ENCODE measurements at regions not wholly inside any gene's neighbourhood (a gene's known extent, or its start where the extent isn't known, plus 50 kb on each side); places are given as distances from the start of the nearest gene placed in this dataset.

DNA sequence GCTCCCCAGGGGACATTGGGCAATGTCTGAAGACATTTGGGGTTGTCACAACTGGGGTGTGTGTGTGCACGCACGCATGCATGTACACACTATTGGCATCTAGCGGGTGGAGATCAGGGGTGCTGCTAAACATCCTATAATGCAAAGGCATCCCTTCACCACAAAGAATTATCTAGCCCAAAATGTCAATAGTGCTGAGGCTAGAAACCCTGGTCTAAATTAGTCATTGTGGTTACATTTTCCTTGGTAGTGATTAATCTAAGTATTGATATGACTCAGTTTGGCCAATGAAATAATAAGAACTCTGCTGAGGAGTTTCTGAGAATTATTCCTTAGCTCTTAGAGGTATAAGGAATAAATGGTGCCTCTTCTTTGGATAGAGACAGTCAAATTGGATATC is 200.2 kb downstream of the CLCN4 start:
- H3K9ac ChIP-seq (ENCODE audit: low read depth in 1 of 2, low read length in 2 of 2): no peak overlapping the region
- no peak for TF ChIP-seq GABPA (IDR thresholded peaks at IDR 0.05 in 1 of 2, conservative IDR thresholded peaks at IDR 0.05 in 1 of 2)
- TF ChIP-seq, protein P1, sequence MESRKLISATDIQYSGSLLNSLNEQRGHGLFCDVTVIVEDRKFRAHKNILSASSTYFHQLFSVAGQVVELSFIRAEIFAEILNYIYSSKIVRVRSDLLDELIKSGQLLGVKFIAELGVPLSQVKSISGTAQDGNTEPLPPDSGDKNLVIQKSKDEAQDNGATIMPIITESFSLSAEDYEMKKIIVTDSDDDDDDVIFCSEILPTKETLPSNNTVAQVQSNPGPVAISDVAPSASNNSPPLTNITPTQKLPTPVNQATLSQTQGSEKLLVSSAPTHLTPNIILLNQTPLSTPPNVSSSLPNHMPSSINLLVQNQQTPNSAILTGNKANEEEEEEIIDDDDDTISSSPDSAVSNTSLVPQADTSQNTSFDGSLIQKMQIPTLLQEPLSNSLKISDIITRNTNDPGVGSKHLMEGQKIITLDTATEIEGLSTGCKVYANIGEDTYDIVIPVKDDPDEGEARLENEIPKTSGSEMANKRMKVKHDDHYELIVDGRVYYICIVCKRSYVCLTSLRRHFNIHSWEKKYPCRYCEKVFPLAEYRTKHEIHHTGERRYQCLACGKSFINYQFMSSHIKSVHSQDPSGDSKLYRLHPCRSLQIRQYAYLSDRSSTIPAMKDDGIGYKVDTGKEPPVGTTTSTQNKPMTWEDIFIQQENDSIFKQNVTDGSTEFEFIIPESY (IDR thresholded peaks at IDR 0.05): no peak
- no peak for TF ChIP-seq RAD21 (IDR thresholded peaks at IDR 0.05)
- TF ChIP-seq, protein P2, sequence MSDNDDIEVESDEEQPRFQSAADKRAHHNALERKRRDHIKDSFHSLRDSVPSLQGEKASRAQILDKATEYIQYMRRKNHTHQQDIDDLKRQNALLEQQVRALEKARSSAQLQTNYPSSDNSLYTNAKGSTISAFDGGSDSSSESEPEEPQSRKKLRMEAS (IDR thresholded peaks at IDR 0.05): no peak
- no peak for TF ChIP-seq RXRA (IDR thresholded peaks at IDR 0.05)
- no peak for TF ChIP-seq FOXA1 (IDR thresholded peaks at IDR 0.05)
- no peak for TF ChIP-seq FOXA2 (IDR thresholded peaks at IDR 0.05)
- TF ChIP-seq, protein P3, sequence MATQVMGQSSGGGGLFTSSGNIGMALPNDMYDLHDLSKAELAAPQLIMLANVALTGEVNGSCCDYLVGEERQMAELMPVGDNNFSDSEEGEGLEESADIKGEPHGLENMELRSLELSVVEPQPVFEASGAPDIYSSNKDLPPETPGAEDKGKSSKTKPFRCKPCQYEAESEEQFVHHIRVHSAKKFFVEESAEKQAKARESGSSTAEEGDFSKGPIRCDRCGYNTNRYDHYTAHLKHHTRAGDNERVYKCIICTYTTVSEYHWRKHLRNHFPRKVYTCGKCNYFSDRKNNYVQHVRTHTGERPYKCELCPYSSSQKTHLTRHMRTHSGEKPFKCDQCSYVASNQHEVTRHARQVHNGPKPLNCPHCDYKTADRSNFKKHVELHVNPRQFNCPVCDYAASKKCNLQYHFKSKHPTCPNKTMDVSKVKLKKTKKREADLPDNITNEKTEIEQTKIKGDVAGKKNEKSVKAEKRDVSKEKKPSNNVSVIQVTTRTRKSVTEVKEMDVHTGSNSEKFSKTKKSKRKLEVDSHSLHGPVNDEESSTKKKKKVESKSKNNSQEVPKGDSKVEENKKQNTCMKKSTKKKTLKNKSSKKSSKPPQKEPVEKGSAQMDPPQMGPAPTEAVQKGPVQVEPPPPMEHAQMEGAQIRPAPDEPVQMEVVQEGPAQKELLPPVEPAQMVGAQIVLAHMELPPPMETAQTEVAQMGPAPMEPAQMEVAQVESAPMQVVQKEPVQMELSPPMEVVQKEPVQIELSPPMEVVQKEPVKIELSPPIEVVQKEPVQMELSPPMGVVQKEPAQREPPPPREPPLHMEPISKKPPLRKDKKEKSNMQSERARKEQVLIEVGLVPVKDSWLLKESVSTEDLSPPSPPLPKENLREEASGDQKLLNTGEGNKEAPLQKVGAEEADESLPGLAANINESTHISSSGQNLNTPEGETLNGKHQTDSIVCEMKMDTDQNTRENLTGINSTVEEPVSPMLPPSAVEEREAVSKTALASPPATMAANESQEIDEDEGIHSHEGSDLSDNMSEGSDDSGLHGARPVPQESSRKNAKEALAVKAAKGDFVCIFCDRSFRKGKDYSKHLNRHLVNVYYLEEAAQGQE (IDR thresholded peaks at IDR 0.05): no peak
- TF ChIP-seq, protein P4, sequence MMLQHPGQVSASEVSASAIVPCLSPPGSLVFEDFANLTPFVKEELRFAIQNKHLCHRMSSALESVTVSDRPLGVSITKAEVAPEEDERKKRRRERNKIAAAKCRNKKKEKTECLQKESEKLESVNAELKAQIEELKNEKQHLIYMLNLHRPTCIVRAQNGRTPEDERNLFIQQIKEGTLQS (IDR thresholded peaks at IDR 0.05): no peak
- TF ChIP-seq TAF1 (conservative IDR thresholded peaks at IDR 0.05): no peak
- TF ChIP-seq NR2F2 (IDR thresholded peaks at IDR 0.05): no peak
- TF ChIP-seq, protein P5, sequence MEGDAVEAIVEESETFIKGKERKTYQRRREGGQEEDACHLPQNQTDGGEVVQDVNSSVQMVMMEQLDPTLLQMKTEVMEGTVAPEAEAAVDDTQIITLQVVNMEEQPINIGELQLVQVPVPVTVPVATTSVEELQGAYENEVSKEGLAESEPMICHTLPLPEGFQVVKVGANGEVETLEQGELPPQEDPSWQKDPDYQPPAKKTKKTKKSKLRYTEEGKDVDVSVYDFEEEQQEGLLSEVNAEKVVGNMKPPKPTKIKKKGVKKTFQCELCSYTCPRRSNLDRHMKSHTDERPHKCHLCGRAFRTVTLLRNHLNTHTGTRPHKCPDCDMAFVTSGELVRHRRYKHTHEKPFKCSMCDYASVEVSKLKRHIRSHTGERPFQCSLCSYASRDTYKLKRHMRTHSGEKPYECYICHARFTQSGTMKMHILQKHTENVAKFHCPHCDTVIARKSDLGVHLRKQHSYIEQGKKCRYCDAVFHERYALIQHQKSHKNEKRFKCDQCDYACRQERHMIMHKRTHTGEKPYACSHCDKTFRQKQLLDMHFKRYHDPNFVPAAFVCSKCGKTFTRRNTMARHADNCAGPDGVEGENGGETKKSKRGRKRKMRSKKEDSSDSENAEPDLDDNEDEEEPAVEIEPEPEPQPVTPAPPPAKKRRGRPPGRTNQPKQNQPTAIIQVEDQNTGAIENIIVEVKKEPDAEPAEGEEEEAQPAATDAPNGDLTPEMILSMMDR (IDR thresholded peaks at IDR 0.05; ENCODE audit: low read depth, low read length, missing input control): no peak
- no peak for TF ChIP-seq HNF4A (conservative IDR thresholded peaks at IDR 0.05)
- no peak for TF ChIP-seq JUND (IDR thresholded peaks at IDR 0.05)
- no peak for TF ChIP-seq HNF4G (IDR thresholded peaks at IDR 0.05)
- no peak overlapping the region for H3K4me3 ChIP-seq (ENCODE audit: low read depth in 1 of 3, low read length in 3 of 3)
- no peaks in the 10 kb centered on the region for H3K9me3 ChIP-seq (ENCODE audit: control insufficient read depth in 4 of 4, low read length in 3 of 4)
- 93% methylated on average over 3 of the region's 3 CpGs for WGBS
- no peaks in the 10 kb centered on the region for H3K4me1 ChIP-seq (ENCODE audit: control insufficient read depth in 4 of 4, insufficient read depth in 4 of 4, low read length in 3 of 4)
- no peaks in the 10 kb centered on the region for H3K36me3 ChIP-seq (ENCODE audit: control insufficient read depth in 4 of 4, insufficient read depth in 3 of 4, low read depth in 1 of 4, low read length in 3 of 4)
- no peak for DNase-seq (ENCODE audit: low spot score)
- no peaks in the 10 kb centered on the region for H3K27me3 ChIP-seq (ENCODE audit: control insufficient read depth in 4 of 4, insufficient read depth in 4 of 4, low read length in 3 of 4)
- H3K27ac ChIP-seq (ENCODE audit: low read depth in 1 of 2, low read length in 2 of 2): no peak overlapping the region

DNA sequence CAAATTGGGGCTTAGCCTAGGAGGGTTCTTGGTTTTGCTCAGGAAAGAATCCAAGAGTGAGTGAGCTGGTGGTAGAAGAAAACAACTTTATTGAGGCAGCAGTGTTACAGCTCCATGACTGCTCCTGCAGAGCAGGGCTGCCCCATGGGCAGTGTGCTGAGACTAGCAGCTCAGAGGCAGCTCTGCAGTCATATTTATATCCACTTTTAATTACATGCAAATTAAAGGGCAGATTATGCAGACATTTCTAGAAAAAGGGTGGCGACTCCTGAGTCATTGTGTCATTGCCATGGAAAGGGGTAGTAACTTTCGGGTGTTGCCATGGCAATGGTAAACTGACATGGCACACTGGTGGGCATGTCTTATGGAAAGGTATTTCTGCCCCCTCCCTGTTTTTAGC is 202.2 kb downstream of the CLCN4 start:
- Histone ChIP-seq H3K27ac (ENCODE audit: low read depth in 1 of 2, low read length in 2 of 2) (no peak overlapping the region), H3K9me3 (ENCODE audit: control insufficient read depth in 4 of 4, low read length in 3 of 4) (no peaks in the 10 kb centered on the region), H3K4me3 (ENCODE audit: low read depth in 1 of 3, low read length in 3 of 3) (no peak overlapping the region), H3K4me1 (ENCODE audit: control insufficient read depth in 4 of 4, insufficient read depth in 4 of 4, low read length in 3 of 4) (no peaks in the 10 kb centered on the region), H3K9ac (ENCODE audit: low read depth in 1 of 2, low read length in 2 of 2) (no peak overlapping the region), H3K36me3 (ENCODE audit: control insufficient read depth in 4 of 4, insufficient read depth in 3 of 4, low read depth in 1 of 4, low read length in 3 of 4) (no peaks in the 10 kb centered on the region), H3K27me3 (ENCODE audit: control insufficient read depth in 4 of 4, insufficient read depth in 4 of 4, low read length in 3 of 4) (no peaks in the 10 kb centered on the region)
- WGBS: 92% methylated on average over 2 of the region's 2 CpGs
- no peak for DNase-seq (ENCODE audit: low spot score)
- TF ChIP-seq TAF1 (conservative IDR thresholded peaks at IDR 0.05): no peak
- TF ChIP-seq, protein P1 (IDR thresholded peaks at IDR 0.05): no peak
- TF ChIP-seq GABPA (IDR thresholded peaks at IDR 0.05 in 1 of 2, conservative IDR thresholded peaks at IDR 0.05 in 1 of 2): no peak
- no peak for TF ChIP-seq EGR1 (IDR thresholded peaks at IDR 0.05; ENCODE audit: low read depth in 2 of 2)
- no peak for TF ChIP-seq HNF4G (IDR thresholded peaks at IDR 0.05)
- TF ChIP-seq, protein P2 (IDR thresholded peaks at IDR 0.05): no peak
- no peak for TF ChIP-seq RXRA (IDR thresholded peaks at IDR 0.05)
- TF ChIP-seq, protein P4 (IDR thresholded peaks at IDR 0.05): no peak
- TF ChIP-seq SP1 (IDR thresholded peaks at IDR 0.05): no peak
- no peak for TF ChIP-seq HNF4A (conservative IDR thresholded peaks at IDR 0.05)
- no peak for TF ChIP-seq JUND (IDR thresholded peaks at IDR 0.05)
- TF ChIP-seq, protein P3 (IDR thresholded peaks at IDR 0.05): no peak
- TF ChIP-seq FOXA2 (IDR thresholded peaks at IDR 0.05): no peak
